ENCODE measurements at regions not wholly inside any gene's neighbourhood (a gene's known extent, or its start where the extent isn't known, plus 50 kb on each side); places are given as distances from the start of the nearest gene placed in this dataset.

DNA sequence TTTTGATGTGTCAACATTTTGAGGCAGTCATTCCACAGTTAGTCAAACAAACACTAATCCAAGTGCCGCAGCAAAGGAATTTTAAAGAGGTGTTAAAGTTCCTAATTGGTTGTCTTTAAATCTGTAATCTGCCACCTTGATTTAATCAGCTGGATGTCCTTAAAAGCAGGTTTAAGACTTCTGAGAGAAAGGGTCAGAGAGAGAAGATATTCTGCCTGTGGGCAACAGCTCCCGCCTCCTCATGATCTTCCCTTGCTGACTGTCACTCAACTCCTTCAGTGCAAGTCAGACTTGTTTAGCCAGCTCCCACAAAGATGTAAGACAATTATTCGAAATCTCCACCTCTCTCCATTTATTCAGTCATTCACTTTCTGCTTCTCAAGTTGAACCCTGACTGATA, 92.6 kb upstream of the MYRIP start:
- no peaks in the 10 kb centered on the region for H3K4me1 Mint-ChIP-seq
- POLR2A ChIA-PET: no interaction called here
- intact Hi-C loops (cut with micrococcal nuclease): no loop called here
- no peak overlapping the region for H3K27ac Mint-ChIP-seq
- TF ChIP-seq, protein P1, sequence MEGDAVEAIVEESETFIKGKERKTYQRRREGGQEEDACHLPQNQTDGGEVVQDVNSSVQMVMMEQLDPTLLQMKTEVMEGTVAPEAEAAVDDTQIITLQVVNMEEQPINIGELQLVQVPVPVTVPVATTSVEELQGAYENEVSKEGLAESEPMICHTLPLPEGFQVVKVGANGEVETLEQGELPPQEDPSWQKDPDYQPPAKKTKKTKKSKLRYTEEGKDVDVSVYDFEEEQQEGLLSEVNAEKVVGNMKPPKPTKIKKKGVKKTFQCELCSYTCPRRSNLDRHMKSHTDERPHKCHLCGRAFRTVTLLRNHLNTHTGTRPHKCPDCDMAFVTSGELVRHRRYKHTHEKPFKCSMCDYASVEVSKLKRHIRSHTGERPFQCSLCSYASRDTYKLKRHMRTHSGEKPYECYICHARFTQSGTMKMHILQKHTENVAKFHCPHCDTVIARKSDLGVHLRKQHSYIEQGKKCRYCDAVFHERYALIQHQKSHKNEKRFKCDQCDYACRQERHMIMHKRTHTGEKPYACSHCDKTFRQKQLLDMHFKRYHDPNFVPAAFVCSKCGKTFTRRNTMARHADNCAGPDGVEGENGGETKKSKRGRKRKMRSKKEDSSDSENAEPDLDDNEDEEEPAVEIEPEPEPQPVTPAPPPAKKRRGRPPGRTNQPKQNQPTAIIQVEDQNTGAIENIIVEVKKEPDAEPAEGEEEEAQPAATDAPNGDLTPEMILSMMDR (IDR thresholded peaks at IDR 0.05): no peak
- no peak for TF ChIP-seq EZH2 (IDR thresholded peaks at IDR 0.05; ENCODE audit: borderline replicate concordance, insufficient read depth, low read depth, low read length, poor library complexity, severe bottlenecking)
- Histone ChIP-seq H3K27ac (ENCODE audit: low read length in 2 of 2) (no peak overlapping the region), H3K4me1 (ENCODE audit: control insufficient read depth in 2 of 2, insufficient read depth in 2 of 2, low read length in 2 of 2) (no peaks in the 10 kb centered on the region), H4K20me1 (ENCODE audit: control insufficient read depth, insufficient read depth, low read length, poor library complexity, severe bottlenecking) (no peaks in the 10 kb centered on the region), H3K4me2 (replicated peaks; ENCODE audit: low read depth, low read length, poor library complexity, severe bottlenecking) (no peak overlapping the region), H3K36me3 (replicated peaks in 1 of 2; ENCODE audit: control extremely low read depth in 1 of 2, control insufficient read depth in 1 of 2, extremely low read depth in 1 of 2, insufficient read depth in 2 of 2, low read length in 1 of 2) (no peaks in the 10 kb centered on the region), H3K9me3 (ENCODE audit: control extremely low read depth in 1 of 3, control insufficient read depth in 2 of 3, insufficient read depth in 1 of 3, low read length in 2 of 3) (no peaks in the 10 kb centered on the region), H3K4me3 (ENCODE audit: control extremely low read depth in 1 of 5, extremely low read depth in 1 of 5, insufficient read depth in 1 of 5, low read depth in 2 of 5, low read length in 4 of 5) (no peak overlapping the region), H3K9ac (ENCODE audit: low read length) (no peak overlapping the region), H2AFZ (ENCODE audit: insufficient read depth, low read depth, low read length, poor library complexity, severe bottlenecking) (no peak overlapping the region), H3K27me3 (replicated peaks in 1 of 4; ENCODE audit: control extremely low read depth in 1 of 4, control insufficient read depth in 3 of 4, insufficient read depth in 4 of 4, low read length in 3 of 4) (no peaks in the 10 kb centered on the region), H3K79me2 (ENCODE audit: control insufficient read depth, insufficient read depth, low read length) (no peaks in the 10 kb centered on the region)
- no peak for DNase-seq
- CTCF ChIA-PET: interaction anchor here (0.5 kb wide), 1 partner anchor 69 kb away, joined by 5 read pairs; no protein-coding TSS in a partner anchor
- H3K9me3 Mint-ChIP-seq (ENCODE audit: insufficient read depth): no peaks in the 10 kb centered on the region
- no peak for ATAC-seq (ENCODE audit: low read depth)
- H3K27me3 Mint-ChIP-seq: no peaks in the 10 kb centered on the region
- H3K4me3 Mint-ChIP-seq: no peak overlapping the region
- WGBS (ENCODE audit: insufficient coverage): 81% methylated on average over 2 of the region's 3 CpGs

- H3K4me2 ChIP-seq (replicated peaks; ENCODE audit: low read depth, low read length, poor library complexity, severe bottlenecking): no peak overlapping the region
- H3K36me3 ChIP-seq (replicated peaks in 1 of 2; ENCODE audit: control extremely low read depth in 1 of 2, control insufficient read depth in 1 of 2, extremely low read depth in 1 of 2, insufficient read depth in 2 of 2, low read length in 1 of 2): no peaks in the 10 kb centered on the region
- no peaks in the 10 kb centered on the region for H3K27me3 Mint-ChIP-seq
- intact Hi-C loops (cut with micrococcal nuclease): no loop called here
- no peaks in the 10 kb centered on the region for H3K27me3 ChIP-seq (replicated peaks in 1 of 4; ENCODE audit: control extremely low read depth in 1 of 4, control insufficient read depth in 3 of 4, insufficient read depth in 4 of 4, low read length in 3 of 4)
- H4K20me1 ChIP-seq (ENCODE audit: control insufficient read depth, insufficient read depth, low read length, poor library complexity, severe bottlenecking): no peaks in the 10 kb centered on the region
- no peak overlapping the region for H2AFZ ChIP-seq (ENCODE audit: insufficient read depth, low read depth, low read length, poor library complexity, severe bottlenecking)
- H3K4me1 ChIP-seq (ENCODE audit: control insufficient read depth in 2 of 2, insufficient read depth in 2 of 2, low read length in 2 of 2): no peaks in the 10 kb centered on the region
- H3K9me3 ChIP-seq (ENCODE audit: control extremely low read depth in 1 of 3, control insufficient read depth in 2 of 3, insufficient read depth in 1 of 3, low read length in 2 of 3): no peaks in the 10 kb centered on the region
- H3K27ac ChIP-seq (ENCODE audit: low read length in 2 of 2): no peak overlapping the region
- H3K4me1 Mint-ChIP-seq: no peaks in the 10 kb centered on the region
- no peak overlapping the region for H3K4me3 Mint-ChIP-seq
- no peak for ATAC-seq (ENCODE audit: low read depth)
- no peak overlapping the region for H3K27ac Mint-ChIP-seq
- H3K9me3 Mint-ChIP-seq (ENCODE audit: insufficient read depth): no peaks in the 10 kb centered on the region
- 90% methylated on average over 4 of the region's 7 CpGs for WGBS (ENCODE audit: insufficient coverage)
- H3K9ac ChIP-seq (ENCODE audit: low read length): no peak overlapping the region
- no peak for DNase-seq
- no peak overlapping the region for H3K4me3 ChIP-seq (ENCODE audit: control extremely low read depth in 1 of 5, extremely low read depth in 1 of 5, insufficient read depth in 1 of 5, low read depth in 2 of 5, low read length in 4 of 5)
- ChIA-PET CTCF (no interaction called here), POLR2A (no interaction called here)
- no peaks in the 10 kb centered on the region for H3K79me2 ChIP-seq (ENCODE audit: control insufficient read depth, insufficient read depth, low read length)
- no peak for TF ChIP-seq EZH2 (IDR thresholded peaks at IDR 0.05; ENCODE audit: borderline replicate concordance, insufficient read depth, low read depth, low read length, poor library complexity, severe bottlenecking)
- TF ChIP-seq, protein P1 (IDR thresholded peaks at IDR 0.05): no peak
These were observed 90.5 kb upstream of the MYRIP start for GRCh38 chr3:39718674-39719595.
